H9 (cell line): ENCODE measurements at regions not wholly inside any gene's neighbourhood (a gene's known extent, or its start where the extent isn't known, plus 50 kb on each side); places are given as distances from the start of the nearest gene placed in this dataset.

Experiments used
- DNase-seq: peaks from one replicate; pipeline ENCODE4 v3.0.0-alpha.2; 2017
- H2AFZ ChIP-seq: one replicate; pipeline ENCODE4 v1.6.1; 2013; ENCODE audit warnings: mild to moderate bottlenecking, low read length, control low read depth, moderate library complexity
- H2AK5ac ChIP-seq: 2 replicates; pipeline ENCODE4 v1.6.1; 2013; ENCODE audit warnings: low read length, control low read depth, mixed read lengths; ENCODE audit not compliant: insufficient read length
- H2BK120ac ChIP-seq: one replicate; pipeline ENCODE4 v1.6.1; 2013; ENCODE audit warnings: low read depth, mild to moderate bottlenecking, low read length, control low read depth, inconsistent platforms; ENCODE audit not compliant: poor library complexity, severe bottlenecking
- H2BK12ac ChIP-seq: 2 replicates; pipeline ENCODE4 v1.6.1; 2013; ENCODE audit warnings: low read length, control low read depth, mixed read lengths, low read depth; ENCODE audit not compliant: insufficient read length
- H2BK15ac ChIP-seq: 2 replicates; pipeline ENCODE4 v1.6.1; 2013; ENCODE audit warnings: low read depth, low read length, control low read depth
- H2BK20ac ChIP-seq: one replicate; pipeline ENCODE4 v1.6.1; 2013; ENCODE audit warnings: low read depth, mild to moderate bottlenecking, low read length, control low read depth, inconsistent platforms; ENCODE audit not compliant: poor library complexity, severe bottlenecking
- H2BK5ac ChIP-seq: 2 replicates; pipeline ENCODE4 v1.6.1; 2013; ENCODE audit warnings: low read length, control low read depth, mixed read lengths; ENCODE audit not compliant: insufficient read length
- H3K14ac ChIP-seq: 2 replicates; pipeline ENCODE4 v1.6.1; 2013; ENCODE audit warnings: low read length, control low read depth; ENCODE audit not compliant: insufficient read depth
- H3K18ac ChIP-seq: 2 replicates; pipeline ENCODE4 v1.6.1; 2013; ENCODE audit warnings: low read depth, mild to moderate bottlenecking, mixed read lengths, low read length, control low read depth; ENCODE audit not compliant: insufficient read length
- H3K23ac ChIP-seq: 2 replicates; pipeline ENCODE4 v1.6.1; 2013; ENCODE audit warnings: low read length, control low read depth, mixed read lengths, low read depth; ENCODE audit not compliant: insufficient read length
- H3K23me2 ChIP-seq: 2 replicates; pipeline ENCODE4 v1.6.1; 2013; ENCODE audit warnings: low read depth, mild to moderate bottlenecking, mixed read lengths, low read length, control low read depth; ENCODE audit not compliant: insufficient read length, poor library complexity, severe bottlenecking
- H3K27ac ChIP-seq: 2 replicates; pipeline ENCODE4 v1.5.1; 2013; ENCODE audit warnings: low read length, control low read depth, mixed read lengths, low read depth; ENCODE audit not compliant: insufficient read length
- H3K27me3 ChIP-seq: 2 replicates; pipeline ENCODE4 v1.6.1; 2013; ENCODE audit warnings: low read length, control low read depth, inconsistent platforms; ENCODE audit not compliant: insufficient read depth
- H3K4ac ChIP-seq: 2 replicates; pipeline ENCODE4 v1.6.1; 2013; ENCODE audit warnings: low read depth, mild to moderate bottlenecking, control low read depth, inconsistent platforms, low read length, moderate library complexity
- H3K4me1 ChIP-seq: 2 replicates; pipeline ENCODE4 v1.6.1; 2013; ENCODE audit warnings: low read length, control low read depth, inconsistent platforms; ENCODE audit not compliant: insufficient read depth
- H3K4me2 ChIP-seq: 2 replicates; pipeline ENCODE4 v1.6.1; 2013; ENCODE audit warnings: low read length, control low read depth, mixed read lengths; ENCODE audit not compliant: insufficient read length, insufficient read depth
- H3K56ac ChIP-seq: 2 replicates; pipeline ENCODE4 v1.6.1; 2013; ENCODE audit warnings: low read depth, mild to moderate bottlenecking, mixed read lengths, low read length, control low read depth; ENCODE audit not compliant: insufficient read length
- H3K79me1 ChIP-seq: 2 replicates; pipeline ENCODE4 v1.6.1; 2013; ENCODE audit warnings: low read depth, mild to moderate bottlenecking, moderate library complexity, low read length, control low read depth, inconsistent platforms; ENCODE audit not compliant: insufficient read depth, poor library complexity, severe bottlenecking
- H3K79me2 ChIP-seq: 2 replicates; pipeline ENCODE4 v1.6.1; 2013; ENCODE audit warnings: low read length, control low read depth, inconsistent platforms; ENCODE audit not compliant: insufficient read depth
- H3K9ac ChIP-seq: 2 replicates; pipeline ENCODE4 v1.6.1; 2013; ENCODE audit warnings: low read length, control low read depth, mixed read lengths; ENCODE audit not compliant: insufficient read length; ENCODE audit errors: extremely low read depth
- H3K9me3 ChIP-seq: one replicate; pipeline ENCODE4 v1.6.1; 2013; ENCODE audit warnings: low read depth, low read length, inconsistent platforms; ENCODE audit not compliant: control insufficient read depth
- H3T11ph ChIP-seq: one replicate; pipeline ENCODE4 v1.6.1; 2013; ENCODE audit warnings: mild to moderate bottlenecking, low read length, control low read depth, inconsistent platforms
- H4K20me1 ChIP-seq: one replicate; pipeline ENCODE4 v1.6.1; 2013; ENCODE audit not compliant: control insufficient read depth, insufficient read length, insufficient read depth
- H4K5ac ChIP-seq: 2 replicates; pipeline ENCODE4 v1.6.1; 2013; ENCODE audit warnings: low read depth, mild to moderate bottlenecking, mixed read lengths, low read length, control low read depth; ENCODE audit not compliant: insufficient read length
- H4K8ac ChIP-seq: replicated peaks from 2 replicates; pipeline ENCODE4 v1.6.1; 2013; ENCODE audit warnings: low read length, control low read depth, mixed read lengths, low read depth; ENCODE audit not compliant: insufficient read length
- H4K91ac ChIP-seq: 2 replicates; pipeline ENCODE4 v1.6.1; 2013; ENCODE audit warnings: low read depth, mild to moderate bottlenecking, moderate library complexity, mixed read lengths, low read length, control low read depth; ENCODE audit not compliant: insufficient read length
- H3K27ac Mint-ChIP-seq, 3 experiments: 2 replicates in 2 of 3; 3 replicates in 1 of 3; pipeline ENCODE4 v1.8.0; 2020 to 2021; ENCODE audit warnings: mixed read lengths in 3 of 3, mild to moderate bottlenecking in 1 of 3, moderate library complexity in 1 of 3
- H3K27me3 Mint-ChIP-seq: 2 replicates; pipeline ENCODE4 v1.8.0; 2021; ENCODE audit warnings: low read depth, mild to moderate bottlenecking, moderate library complexity, mixed read lengths
- H3K36me3 Mint-ChIP-seq, 3 experiments: 2 replicates in 2 of 3; 3 replicates in 1 of 3; pipeline ENCODE4 v1.8.0; 2020 to 2021; ENCODE audit warnings: low read depth in 3 of 3, mixed read lengths in 3 of 3; ENCODE audit not compliant: insufficient read depth in 1 of 3
- H3K4me1 Mint-ChIP-seq, 2 experiments: 2 replicates each; pipeline ENCODE4 v1.8.0; 2020; ENCODE audit warnings: mixed read lengths in 2 of 2
- H3K4me3 Mint-ChIP-seq, 2 experiments: 2 replicates in 1 of 2; 3 replicates in 1 of 2; pipeline ENCODE4 v1.8.0; 2020 to 2021; ENCODE audit warnings: mild to moderate bottlenecking in 2 of 2, mixed read lengths in 2 of 2, moderate library complexity in 1 of 2
- H3K9me3 Mint-ChIP-seq, 2 experiments: 2 replicates in 1 of 2; 3 replicates in 1 of 2; pipeline ENCODE4 v1.8.0; 2020; ENCODE audit warnings: mild to moderate bottlenecking in 2 of 2, mixed read lengths in 2 of 2, moderate library complexity in 1 of 2
- CTCF ChIP-seq: fragments of 200-600 bp; sonication (generic); conservative IDR thresholded peaks from 3 replicates; pipeline ENCODE4 v1.8.0; 2021; ENCODE audit warnings: antibody characterized with exemption, mild to moderate bottlenecking
- WGBS: extraction: QIAGEN DNeasy Blood & Tissue Kit; methylation state at CpG from one replicate; pipeline ENCODE4 v1.1.7; 2013; ENCODE audit warnings: missing lambda C conversion rate, low lambda C conversion rate, mixed read lengths; ENCODE audit not compliant: insufficient read length; ENCODE audit errors: extremely low coverage; 5-methylcytosine and 5-hydroxymethylcytosine counted together

GRCh38 chr20:60928341-60928740, 323.7 kb upstream of the CDH4 start:
- H3K27me3 Mint-ChIP-seq: peaks cover 72% of the 10 kb centered on the region

More at GRCh38 chr20:60928341-60928740, 323.7 kb upstream of the CDH4 start:
- no peak overlapping the region for H2BK15ac ChIP-seq
- no peak overlapping the region for H2AK5ac ChIP-seq
- H3K18ac ChIP-seq: no peak overlapping the region
- H3K9me3 ChIP-seq: no peaks in the 10 kb centered on the region
- H3K9me3 Mint-ChIP-seq: no peaks in the 10 kb centered on the region
- H3K36me3 Mint-ChIP-seq: no peaks in the 10 kb centered on the region
- no peak overlapping the region for H4K5ac ChIP-seq
- H3K79me2 ChIP-seq: no peaks in the 10 kb centered on the region
- H3K4ac ChIP-seq: no peak overlapping the region
- H4K20me1 ChIP-seq: no peaks in the 10 kb centered on the region
- no peak overlapping the region for H4K8ac ChIP-seq
- no peak for DNase-seq
- no CpG with 5 or more reads among the region's 1 CpG for WGBS
- H3K23me2 ChIP-seq: no peaks in the 10 kb centered on the region
- H2BK12ac ChIP-seq: no peak overlapping the region
- no peaks in the 10 kb centered on the region for H3K4me1 Mint-ChIP-seq
- H3T11ph ChIP-seq: no peak overlapping the region
- no peaks in the 10 kb centered on the region; the same call in 1 of the 2 replicates for H3K27me3 ChIP-seq
- TF ChIP-seq CTCF: no peak
- no peak overlapping the region for H4K91ac ChIP-seq
- H3K4me2 ChIP-seq: no peak overlapping the region
- H2BK20ac ChIP-seq: no peak overlapping the region
- H3K9ac ChIP-seq: no peak overlapping the region
- no peak overlapping the region for H2BK120ac ChIP-seq
- no peaks in the 10 kb centered on the region for H3K4me1 ChIP-seq
- no peak overlapping the region for H3K4me3 Mint-ChIP-seq
- H3K27ac ChIP-seq: no peak overlapping the region
- H3K23ac ChIP-seq: no peak overlapping the region
- H3K14ac ChIP-seq: no peak overlapping the region
- no peak overlapping the region for H2AFZ ChIP-seq
- H3K79me1 ChIP-seq: no peaks in the 10 kb centered on the region
- no peak overlapping the region for H3K27ac Mint-ChIP-seq
- H2BK5ac ChIP-seq: no peak overlapping the region
- H3K56ac ChIP-seq: no peak overlapping the region
